Smooth muscle cell (in vitro differentiated cells): ENCODE measurements at regions not wholly inside any gene's neighbourhood (a gene's known extent, or its start where the extent isn't known, plus 50 kb on each side); places are given as distances from the start of the nearest gene placed in this dataset.

ENCODE experiments used
- DNase-seq: peaks from one replicate; lab custom pipeline; 2025; ENCODE audit not compliant: unreplicated experiment; lab: John Stamatoyannopoulos, UW
- H2AFZ ChIP-seq: fragments of 200-600 bp; sonication (generic); 2 replicates; pipeline ENCODE4 v1.6.0; 2016; ENCODE audit warnings: antibody characterized with exemption, low read depth, mild to moderate bottlenecking
- H3F3A ChIP-seq: fragments of 200-600 bp; sonication (generic); 2 replicates; pipeline ENCODE4 v1.6.0; 2017; ENCODE audit warnings: antibody characterized with exemption, low read depth
- H3K27ac ChIP-seq: fragments of 200-600 bp; sonication (generic); 2 replicates; pipeline ENCODE4 v1.5.1; 2016; ENCODE audit warnings: low read depth, mild to moderate bottlenecking
- H3K27me3 ChIP-seq: fragments of 200-600 bp; sonication (generic); 2 replicates; pipeline ENCODE4 v1.6.1; 2016; ENCODE audit warnings: low read depth, mild to moderate bottlenecking
- H3K36me3 ChIP-seq: fragments of 200-600 bp; sonication (generic); 2 replicates; pipeline ENCODE4 v1.5.1; 2016; ENCODE audit warnings: low read depth
- H3K4me1 ChIP-seq: fragments of 200-600 bp; sonication (generic); 2 replicates; pipeline ENCODE4 v1.5.1; 2016; ENCODE audit warnings: low read depth
- H3K4me2 ChIP-seq: fragments of 200-600 bp; sonication (generic); 2 replicates; pipeline ENCODE4 v1.6.0; 2016; ENCODE audit warnings: mild to moderate bottlenecking
- H3K4me3 ChIP-seq: fragments of 200-600 bp; sonication (generic); 2 replicates; pipeline ENCODE4 v1.5.1; 2016; ENCODE audit warnings: mild to moderate bottlenecking
- H3K79me2 ChIP-seq: fragments of 200-600 bp; sonication (generic); 2 replicates; pipeline ENCODE4 v1.6.0; 2016; ENCODE audit warnings: low read depth, mild to moderate bottlenecking
- H3K9ac ChIP-seq: fragments of 200-600 bp; sonication (generic); 2 replicates; pipeline ENCODE4 v1.6.0; 2016; ENCODE audit warnings: low read depth
- H3K9me3 ChIP-seq: fragments of 200-600 bp; sonication (generic); replicated peaks from 2 replicates; pipeline ENCODE4 v1.5.1; 2016; ENCODE audit warnings: low read depth
- H4K20me1 ChIP-seq: fragments of 200-600 bp; sonication (generic); 2 replicates; pipeline ENCODE4 v1.6.0; 2016; ENCODE audit warnings: low read depth
- WGBS: methylation state at CpG from one replicate; pipeline ENCODE4 v1.1.7; 2016; ENCODE audit warnings: low lambda C conversion rate; 5-methylcytosine and 5-hydroxymethylcytosine counted together
- TF ChIP-seq, protein P1 (sequence below): fragments of 200-600 bp; sonication (generic); IDR thresholded peaks from 2 replicates; pipeline ENCODE4 v1.5.1; 2017; ENCODE audit warnings: borderline replicate concordance, mild to moderate bottlenecking, antibody characterized with exemption; ENCODE audit not compliant: insufficient read depth, poor library complexity, severe bottlenecking

DNA sequence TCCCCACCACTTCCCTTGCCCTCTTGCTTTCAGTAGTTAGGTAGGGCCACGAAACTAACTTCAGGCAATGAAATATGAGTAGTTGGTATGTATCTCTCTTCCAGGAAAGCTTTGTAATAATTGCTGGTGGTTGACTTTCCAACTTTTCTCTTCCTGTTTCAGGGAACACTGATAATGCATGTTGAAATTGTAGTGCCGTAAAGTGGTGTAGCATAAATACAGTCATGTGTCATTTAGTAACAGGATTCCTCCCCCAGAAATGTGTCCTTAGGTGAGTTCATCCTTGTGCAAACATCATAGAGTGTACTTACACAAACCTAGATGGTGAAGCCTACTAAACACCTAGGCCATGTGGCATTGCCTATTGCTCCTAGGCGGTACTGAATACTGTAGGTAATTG is 429.2 kb downstream of the PID1 start:
- WGBS, result 64% methylated on average over 3 of the region's 3 CpGs
- Histone ChIP-seq H3F3A (no peaks in the 10 kb centered on the region), H3K4me2 (no peak overlapping the region), H3K9me3 (no peaks in the 10 kb centered on the region), H3K36me3 (no peaks in the 10 kb centered on the region), H2AFZ (no peak overlapping the region), H3K27ac (no peak overlapping the region), H4K20me1 (no peaks in the 10 kb centered on the region), H3K27me3 (no peaks in the 10 kb centered on the region), H3K9ac (no peak overlapping the region), H3K79me2 (no peaks in the 10 kb centered on the region), H3K4me3 (no peak overlapping the region), H3K4me1 (peaks cover 7% of the 10 kb centered on the region)
- DNase-seq, result no peak
- TF ChIP-seq, protein P1, sequence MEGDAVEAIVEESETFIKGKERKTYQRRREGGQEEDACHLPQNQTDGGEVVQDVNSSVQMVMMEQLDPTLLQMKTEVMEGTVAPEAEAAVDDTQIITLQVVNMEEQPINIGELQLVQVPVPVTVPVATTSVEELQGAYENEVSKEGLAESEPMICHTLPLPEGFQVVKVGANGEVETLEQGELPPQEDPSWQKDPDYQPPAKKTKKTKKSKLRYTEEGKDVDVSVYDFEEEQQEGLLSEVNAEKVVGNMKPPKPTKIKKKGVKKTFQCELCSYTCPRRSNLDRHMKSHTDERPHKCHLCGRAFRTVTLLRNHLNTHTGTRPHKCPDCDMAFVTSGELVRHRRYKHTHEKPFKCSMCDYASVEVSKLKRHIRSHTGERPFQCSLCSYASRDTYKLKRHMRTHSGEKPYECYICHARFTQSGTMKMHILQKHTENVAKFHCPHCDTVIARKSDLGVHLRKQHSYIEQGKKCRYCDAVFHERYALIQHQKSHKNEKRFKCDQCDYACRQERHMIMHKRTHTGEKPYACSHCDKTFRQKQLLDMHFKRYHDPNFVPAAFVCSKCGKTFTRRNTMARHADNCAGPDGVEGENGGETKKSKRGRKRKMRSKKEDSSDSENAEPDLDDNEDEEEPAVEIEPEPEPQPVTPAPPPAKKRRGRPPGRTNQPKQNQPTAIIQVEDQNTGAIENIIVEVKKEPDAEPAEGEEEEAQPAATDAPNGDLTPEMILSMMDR, result no peak

DNA sequence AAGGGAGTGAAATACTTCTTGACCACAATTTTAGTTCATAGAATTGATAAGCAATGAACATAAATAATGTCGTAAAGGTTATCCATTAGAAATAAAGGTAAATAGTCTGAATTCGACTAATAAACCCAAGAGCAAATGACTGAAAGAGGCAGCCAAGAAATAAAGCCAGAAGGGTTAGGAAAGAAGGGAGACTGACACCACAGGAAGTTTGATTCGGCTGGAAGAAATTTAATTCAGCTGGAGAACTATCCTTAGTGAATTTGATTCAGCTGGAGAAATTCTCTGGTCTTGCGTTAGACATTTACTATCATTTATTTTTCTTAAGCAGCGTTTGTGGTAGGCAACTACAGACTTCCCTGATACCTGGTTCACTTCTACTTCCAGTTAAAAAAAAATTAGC is 429.6 kb downstream of the PID1 start:
- H3K9ac ChIP-seq, result no peak overlapping the region
- TF ChIP-seq, protein P1, result no peak
- no peaks in the 10 kb centered on the region for H4K20me1 ChIP-seq
- no peaks in the 10 kb centered on the region for H3K9me3 ChIP-seq
- no peaks in the 10 kb centered on the region for H3K79me2 ChIP-seq
- H3K36me3 ChIP-seq, result no peaks in the 10 kb centered on the region
- H3K27ac ChIP-seq, result no peak overlapping the region
- H3K27me3 ChIP-seq, result no peaks in the 10 kb centered on the region
- H3K4me3 ChIP-seq, result no peak overlapping the region
- no peak overlapping the region for H2AFZ ChIP-seq
- H3K4me2 ChIP-seq, result no peak overlapping the region
- 97% methylated on average over 5 of the region's 5 CpGs for WGBS
- DNase-seq, result no peak
- no peaks in the 10 kb centered on the region for H3F3A ChIP-seq
- peaks cover 7% of the 10 kb centered on the region for H3K4me1 ChIP-seq

DNA sequence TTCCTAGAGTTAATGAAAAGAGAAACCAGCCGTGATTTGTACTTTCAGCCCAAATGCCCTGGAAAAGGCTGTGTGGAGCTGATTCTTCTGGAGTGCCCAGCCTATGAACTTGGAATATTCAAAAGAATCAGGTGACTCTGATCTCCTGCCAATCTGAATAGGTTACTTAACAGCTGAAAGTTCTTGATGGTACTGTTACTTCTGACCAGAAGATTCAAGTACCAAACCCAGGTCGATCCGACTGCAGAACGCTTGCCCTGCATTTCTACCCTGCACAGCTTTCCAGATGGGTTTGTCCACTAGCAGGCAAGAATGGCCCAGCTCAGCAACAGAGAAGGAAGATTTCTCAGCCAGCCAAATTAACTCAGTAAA is 430.4 kb downstream of the PID1 start:
- H3K4me1 ChIP-seq, result peaks cover 7% of the 10 kb centered on the region
- WGBS, result 96% methylated on average over 4 of the region's 4 CpGs
- H3K27me3 ChIP-seq, result no peaks in the 10 kb centered on the region
- no peaks in the 10 kb centered on the region for H4K20me1 ChIP-seq
- H2AFZ ChIP-seq, result no peak overlapping the region
- H3K9me3 ChIP-seq, result no peaks in the 10 kb centered on the region
- no peaks in the 10 kb centered on the region for H3F3A ChIP-seq
- H3K27ac ChIP-seq, result no peak overlapping the region
- no peaks in the 10 kb centered on the region for H3K36me3 ChIP-seq
- H3K4me2 ChIP-seq, result no peak overlapping the region
- no peaks in the 10 kb centered on the region for H3K79me2 ChIP-seq
- H3K9ac ChIP-seq, result no peak overlapping the region
- DNase-seq, result no peak
- TF ChIP-seq, protein P1, result no peak
- H3K4me3 ChIP-seq, result no peak overlapping the region

DNA sequence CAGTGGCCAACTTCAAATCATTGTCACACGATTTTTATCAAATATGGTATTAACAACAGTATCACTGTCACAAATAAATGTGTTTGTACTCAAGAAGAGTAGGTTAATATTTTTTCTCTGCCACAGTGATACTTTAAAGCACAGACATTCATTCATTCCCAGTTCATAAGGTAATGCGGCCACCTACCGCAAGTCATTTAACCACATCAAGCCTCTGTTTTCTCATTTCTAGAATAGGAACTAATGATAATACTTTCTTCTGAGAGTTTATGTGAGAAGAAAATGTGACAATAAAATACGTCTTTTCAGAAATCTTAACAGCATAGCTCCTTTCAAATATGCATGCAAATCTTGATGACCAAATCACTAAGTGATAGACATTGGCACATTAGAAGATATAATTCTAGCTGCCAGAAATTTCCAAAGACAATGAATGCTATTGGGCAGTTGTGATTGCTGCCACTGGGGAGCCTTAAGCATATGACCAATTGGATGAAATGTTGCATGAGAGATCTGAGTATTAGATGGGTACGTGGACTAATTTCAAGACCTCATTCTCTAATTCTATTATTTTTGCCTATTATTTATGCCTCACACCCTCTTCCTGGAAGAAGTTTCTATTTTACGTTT is 430.9 kb downstream of the PID1 start:
- H3K79me2 ChIP-seq, result no peaks in the 10 kb centered on the region
- no peaks in the 10 kb centered on the region for H3K27me3 ChIP-seq
- H3K27ac ChIP-seq, result no peak overlapping the region
- H3K4me3 ChIP-seq, result no peak overlapping the region
- no peak overlapping the region for H3K4me2 ChIP-seq
- no peaks in the 10 kb centered on the region for H3K36me3 ChIP-seq
- H3F3A ChIP-seq, result no peaks in the 10 kb centered on the region
- H3K9ac ChIP-seq, result no peak overlapping the region
- TF ChIP-seq, protein P1, result no peak
- peaks cover 7% of the 10 kb centered on the region for H3K4me1 ChIP-seq
- no peak for DNase-seq
- H2AFZ ChIP-seq, result no peak overlapping the region
- 94% methylated on average over 6 of the region's 6 CpGs for WGBS
- H3K9me3 ChIP-seq, result no peaks in the 10 kb centered on the region
- H4K20me1 ChIP-seq, result no peaks in the 10 kb centered on the region
